ENCODE measurements at regions not wholly inside any gene's neighbourhood (a gene's known extent, or its start where the extent isn't known, plus 50 kb on each side); places are given as distances from the start of the nearest gene placed in this dataset.

GRCh38 chr5:96026406-96027041 lies 64.9 kb upstream of the ELL2 start:
- Histone ChIP-seq H3K9me3 (ENCODE audit: control insufficient read depth, insufficient read depth, low read length) (no peaks in the 10 kb centered on the region), H3K27ac (ENCODE audit: low read depth, low read length) (peak overlapping the region; percentile 68), H3K27me3 (ENCODE audit: control insufficient read depth, insufficient read depth, low read length) (no peaks in the 10 kb centered on the region), H3K4me3 (ENCODE audit: low read depth, low read length) (no peak overlapping the region)
- DNase-seq (ENCODE audit: low read depth, low spot score): peak; percentile 34
- POLR2A ChIA-PET: interaction anchor here (0.7 kb wide), 1 partner anchor 547 kb away, joined by 3 read pairs; no protein-coding TSS in a partner anchor
- TF ChIP-seq CTCF (IDR thresholded peaks at IDR 0.05; ENCODE audit: low read depth, low read length): no peak
- CTCF ChIA-PET: interaction anchor here (1.6 kb wide), 1 partner anchor 310 kb away, joined by 5 read pairs; no protein-coding TSS in a partner anchor

GRCh38 chr5:96024683-96025475 lies 63.2 kb upstream of the ELL2 start:
- POLR2A ChIA-PET: no interaction called here
- CTCF ChIA-PET: interaction anchor here (1.6 kb wide), 1 partner anchor 311 kb away, joined by 5 read pairs; no protein-coding TSS in a partner anchor
- no peak overlapping the region for H3K27ac ChIP-seq (ENCODE audit: low read depth, low read length)

GRCh38 chr5:96023518-96023917 lies 61.9 kb upstream of the ELL2 start:
- Histone ChIP-seq H3K4me3 (ENCODE audit: low read depth, low read length) (no peak overlapping the region), H3K27ac (ENCODE audit: low read depth, low read length) (no peak overlapping the region), H3K27me3 (ENCODE audit: control insufficient read depth, insufficient read depth, low read length) (no peaks in the 10 kb centered on the region), H3K9me3 (ENCODE audit: control insufficient read depth, insufficient read depth, low read length) (no peaks in the 10 kb centered on the region)
- TF ChIP-seq CTCF (IDR thresholded peaks at IDR 0.05; ENCODE audit: low read depth, low read length): no peak
- CTCF ChIA-PET: interaction anchor here (1.1 kb wide), 1 partner anchor 314 kb away, joined by 3 read pairs; no protein-coding TSS in a partner anchor
- POLR2A ChIA-PET: no interaction called here
- no peak for DNase-seq (ENCODE audit: low read depth, low spot score)

More at GRCh38 chr5:96024683-96025475, 63.2 kb upstream of the ELL2 start:
- no peaks in the 10 kb centered on the region for H3K27me3 ChIP-seq (ENCODE audit: control insufficient read depth, insufficient read depth, low read length)
- no peak for TF ChIP-seq CTCF (IDR thresholded peaks at IDR 0.05; ENCODE audit: low read depth, low read length)
- no peak for DNase-seq (ENCODE audit: low read depth, low spot score)
- no peaks in the 10 kb centered on the region for H3K9me3 ChIP-seq (ENCODE audit: control insufficient read depth, insufficient read depth, low read length)
- no peak overlapping the region for H3K4me3 ChIP-seq (ENCODE audit: low read depth, low read length)

DNA sequence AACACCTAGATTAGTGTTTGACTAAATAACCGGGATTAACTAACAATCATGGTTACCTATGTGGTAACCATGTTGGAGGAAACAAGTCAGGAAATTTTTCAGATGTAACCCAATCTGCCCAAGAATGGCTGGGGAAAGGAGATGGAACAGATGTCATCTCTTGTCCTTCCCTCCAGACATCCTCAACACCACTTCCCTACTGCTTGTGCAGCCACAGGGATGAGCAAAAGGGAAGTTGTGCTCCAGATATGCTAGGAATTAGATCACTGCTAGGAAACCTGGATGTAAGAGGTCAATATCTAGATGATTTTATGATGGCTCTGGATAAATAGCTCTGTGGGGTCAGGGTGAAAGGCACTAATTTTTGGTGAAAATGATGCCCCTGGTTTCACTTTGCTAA lies 61.3 kb upstream of the ELL2 start:
- Histone ChIP-seq H3K9me3 (ENCODE audit: control insufficient read depth, insufficient read depth, low read length) (no peaks in the 10 kb centered on the region), H3K4me3 (ENCODE audit: low read depth, low read length) (no peak overlapping the region), H3K27me3 (ENCODE audit: control insufficient read depth, insufficient read depth, low read length) (no peaks in the 10 kb centered on the region), H3K27ac (ENCODE audit: low read depth, low read length) (no peak overlapping the region)
- TF ChIP-seq CTCF (IDR thresholded peaks at IDR 0.05; ENCODE audit: low read depth, low read length): no peak
- ChIA-PET CTCF (interaction anchor here (1.1 kb wide), 1 partner anchor 314 kb away, joined by 3 read pairs; no protein-coding TSS in a partner anchor), POLR2A (no interaction called here)
- no peak for DNase-seq (ENCODE audit: low read depth, low spot score)

- no peak for TF ChIP-seq CTCF (IDR thresholded peaks at IDR 0.05; ENCODE audit: low read depth, low read length)
- H3K4me3 ChIP-seq (ENCODE audit: low read depth, low read length): no peak overlapping the region
- H3K27ac ChIP-seq (ENCODE audit: low read depth, low read length): no peak overlapping the region
- DNase-seq (ENCODE audit: low read depth, low spot score): peak; percentile 88
- CTCF ChIA-PET: no interaction called here
- no peaks in the 10 kb centered on the region for H3K27me3 ChIP-seq (ENCODE audit: control insufficient read depth, insufficient read depth, low read length)
- POLR2A ChIA-PET: no interaction called here
- H3K9me3 ChIP-seq (ENCODE audit: control insufficient read depth, insufficient read depth, low read length): no peaks in the 10 kb centered on the region
Measured at GRCh38 chr5:96017951-96018350, 56.3 kb upstream of the ELL2 start.
